Breast epithelium (tissue), 3 donors: ENCODE measurements at regions not wholly inside any gene's neighbourhood (a gene's known extent, or its start where the extent isn't known, plus 50 kb on each side); places are given as distances from the start of the nearest gene placed in this dataset.

ENCODE experiments used
- POLR2A ChIP-seq: fragments of 450-650 bp; IDR thresholded peaks from one replicate; pipeline ENCODE4 v1.6.1; 2016; ENCODE audit warnings: antibody characterized with exemption, mild to moderate bottlenecking, moderate library complexity
- TF ChIP-seq, protein P1 (sequence below), 3 donors: fragments of 450-650 bp; IDR thresholded peaks; one replicate each; pipeline ENCODE4 v1.5.1; 2016 to 2017; ENCODE audit warnings: antibody characterized with exemption in 3 of 3, mild to moderate bottlenecking in 3 of 3, moderate library complexity in 3 of 3

- TF ChIP-seq, protein P1, sequence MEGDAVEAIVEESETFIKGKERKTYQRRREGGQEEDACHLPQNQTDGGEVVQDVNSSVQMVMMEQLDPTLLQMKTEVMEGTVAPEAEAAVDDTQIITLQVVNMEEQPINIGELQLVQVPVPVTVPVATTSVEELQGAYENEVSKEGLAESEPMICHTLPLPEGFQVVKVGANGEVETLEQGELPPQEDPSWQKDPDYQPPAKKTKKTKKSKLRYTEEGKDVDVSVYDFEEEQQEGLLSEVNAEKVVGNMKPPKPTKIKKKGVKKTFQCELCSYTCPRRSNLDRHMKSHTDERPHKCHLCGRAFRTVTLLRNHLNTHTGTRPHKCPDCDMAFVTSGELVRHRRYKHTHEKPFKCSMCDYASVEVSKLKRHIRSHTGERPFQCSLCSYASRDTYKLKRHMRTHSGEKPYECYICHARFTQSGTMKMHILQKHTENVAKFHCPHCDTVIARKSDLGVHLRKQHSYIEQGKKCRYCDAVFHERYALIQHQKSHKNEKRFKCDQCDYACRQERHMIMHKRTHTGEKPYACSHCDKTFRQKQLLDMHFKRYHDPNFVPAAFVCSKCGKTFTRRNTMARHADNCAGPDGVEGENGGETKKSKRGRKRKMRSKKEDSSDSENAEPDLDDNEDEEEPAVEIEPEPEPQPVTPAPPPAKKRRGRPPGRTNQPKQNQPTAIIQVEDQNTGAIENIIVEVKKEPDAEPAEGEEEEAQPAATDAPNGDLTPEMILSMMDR (IDR thresholded peaks at IDR 0.05): no peak
- TF ChIP-seq POLR2A: no peak
These were observed 74.6 kb upstream of the BCL11B start for GRCh38 chr14:99346470-99347080.
